ENCODE measurements at regions not wholly inside any gene's neighbourhood (a gene's known extent, or its start where the extent isn't known, plus 50 kb on each side); places are given as distances from the start of the nearest gene placed in this dataset.

DNA sequence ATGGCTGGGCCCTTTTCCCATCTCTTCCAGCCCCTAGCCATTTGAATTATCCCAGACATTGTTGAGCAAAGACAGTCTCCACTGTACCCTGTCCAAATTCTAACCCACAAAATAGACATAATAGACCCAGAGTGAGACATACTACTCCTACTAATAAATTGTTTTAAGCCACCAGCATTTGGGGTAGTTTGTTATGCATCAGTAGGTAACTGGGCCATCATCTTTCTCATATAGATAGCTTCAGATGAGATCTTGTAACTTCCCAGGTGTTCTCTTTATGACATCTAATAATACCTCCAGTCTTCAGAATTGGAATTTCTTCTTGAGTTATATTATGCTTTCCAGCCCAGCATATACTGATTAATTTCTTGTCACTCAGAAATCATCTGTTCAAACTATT lies 117.2 kb upstream of the OTUD4 start:
- H3K27ac ChIP-seq (ENCODE audit: insufficient read depth, low read depth, low read length): no peak overlapping the region
- no peak overlapping the region for H3K4me3 ChIP-seq (replicated peaks in 1 of 3; ENCODE audit: insufficient read depth in 1 of 3, low read depth in 1 of 3, low read length in 3 of 3)
- no peaks in the 10 kb centered on the region for H4K20me1 ChIP-seq (replicated peaks; ENCODE audit: control insufficient read depth, extremely low read depth, insufficient read depth, low read length)
- H3K36me3 ChIP-seq (ENCODE audit: control insufficient read depth in 2 of 2, extremely low read depth in 1 of 2, insufficient read depth in 2 of 2, low read length in 2 of 2): no peaks in the 10 kb centered on the region
- no peaks in the 10 kb centered on the region for H3K9me3 ChIP-seq (replicated peaks; ENCODE audit: control insufficient read depth, insufficient read depth, low read length)
- no peaks in the 10 kb centered on the region for H3K4me1 ChIP-seq (ENCODE audit: control insufficient read depth, extremely low read depth, insufficient read depth, low read length)
- POLR2A ChIA-PET: no interaction called here
- no peak overlapping the region for H3K4me2 ChIP-seq (ENCODE audit: insufficient read depth, low read length)
- H2AFZ ChIP-seq (ENCODE audit: low read depth, low read length): no peak overlapping the region
- H3K27me3 ChIP-seq (ENCODE audit: control insufficient read depth in 2 of 2, insufficient read depth in 2 of 2, low read length in 2 of 2): peaks cover 0 to 4% of the 10 kb centered on the region in 2 experiments
- DNase-seq (ENCODE audit: low read depth, low spot score) (no peak), FAIRE-seq (no peak)
- H3K9me1 ChIP-seq (replicated peaks; ENCODE audit: control insufficient read depth, extremely low read depth, insufficient read depth, low read length): no peaks in the 10 kb centered on the region
- no peak overlapping the region for H3K9ac ChIP-seq (replicated peaks; ENCODE audit: extremely low read depth, insufficient read depth, low read length)
- CTCF ChIA-PET: no interaction called here
- intact Hi-C loops (cut with micrococcal nuclease) (no loop called here), dilution Hi-C loops (cut with MboI; ENCODE audit: extremely low pct_ligation_motif_present, low sequenced_read_pairs) (no loop called here)
- no peaks in the 10 kb centered on the region for H3K79me2 ChIP-seq (ENCODE audit: control insufficient read depth, insufficient read depth, low read length)
- TF ChIP-seq MYC (IDR thresholded peaks at IDR 0.05; ENCODE audit: low read depth, low read length) (no peak), POLR2A (IDR thresholded peaks at IDR 0.05; ENCODE audit: low read depth, low read length) (no peak), POLR2AphosphoS5 (IDR thresholded peaks at IDR 0.05; ENCODE audit: insufficient read depth, low read depth, low read length) (no peak), EZH2 (IDR thresholded peaks at IDR 0.05; ENCODE audit: borderline replicate concordance, low read depth, low read length, severe bottlenecking) (no peak), JUN (IDR thresholded peaks at IDR 0.05; ENCODE audit: borderline replicate concordance, insufficient read depth, insufficient read length, low read depth) (no peak), GATA2 (IDR thresholded peaks at IDR 0.05; ENCODE audit: insufficient read depth, insufficient read length, low read depth, low read length) (no peak)
- TF ChIP-seq, protein P1, sequence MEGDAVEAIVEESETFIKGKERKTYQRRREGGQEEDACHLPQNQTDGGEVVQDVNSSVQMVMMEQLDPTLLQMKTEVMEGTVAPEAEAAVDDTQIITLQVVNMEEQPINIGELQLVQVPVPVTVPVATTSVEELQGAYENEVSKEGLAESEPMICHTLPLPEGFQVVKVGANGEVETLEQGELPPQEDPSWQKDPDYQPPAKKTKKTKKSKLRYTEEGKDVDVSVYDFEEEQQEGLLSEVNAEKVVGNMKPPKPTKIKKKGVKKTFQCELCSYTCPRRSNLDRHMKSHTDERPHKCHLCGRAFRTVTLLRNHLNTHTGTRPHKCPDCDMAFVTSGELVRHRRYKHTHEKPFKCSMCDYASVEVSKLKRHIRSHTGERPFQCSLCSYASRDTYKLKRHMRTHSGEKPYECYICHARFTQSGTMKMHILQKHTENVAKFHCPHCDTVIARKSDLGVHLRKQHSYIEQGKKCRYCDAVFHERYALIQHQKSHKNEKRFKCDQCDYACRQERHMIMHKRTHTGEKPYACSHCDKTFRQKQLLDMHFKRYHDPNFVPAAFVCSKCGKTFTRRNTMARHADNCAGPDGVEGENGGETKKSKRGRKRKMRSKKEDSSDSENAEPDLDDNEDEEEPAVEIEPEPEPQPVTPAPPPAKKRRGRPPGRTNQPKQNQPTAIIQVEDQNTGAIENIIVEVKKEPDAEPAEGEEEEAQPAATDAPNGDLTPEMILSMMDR (IDR thresholded peaks at IDR 0.05; ENCODE audit: extremely low read depth in 1 of 2, insufficient read depth in 1 of 2, low read depth in 1 of 2, low read length in 2 of 2): no peak
- TF ChIP-seq, protein P2, sequence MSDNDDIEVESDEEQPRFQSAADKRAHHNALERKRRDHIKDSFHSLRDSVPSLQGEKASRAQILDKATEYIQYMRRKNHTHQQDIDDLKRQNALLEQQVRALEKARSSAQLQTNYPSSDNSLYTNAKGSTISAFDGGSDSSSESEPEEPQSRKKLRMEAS (IDR thresholded peaks at IDR 0.05; ENCODE audit: insufficient read depth, insufficient read length): no peak
- BruUV-seq (replicated peaks): no TSS peak

Data from endothelial cell of umbilical vein (primary cell).